Cardiac muscle cell (in vitro differentiated cells and primary cell): ENCODE measurements at regions not wholly inside any gene's neighbourhood (a gene's known extent, or its start where the extent isn't known, plus 50 kb on each side); places are given as distances from the start of the nearest gene placed in this dataset.

ENCODE experiments used
- DNase-seq, 2 donors: peaks; one replicate each; pipeline versions ENCODE4 v3.0.0 to v3.0.0-alpha.2; 2010 to 2017; ENCODE audit warnings: low read depth in 1 of 2, low spot score in 1 of 2
- H3K27ac ChIP-seq: fragments of 200-600 bp; sonication (generic); 2 replicates; pipeline ENCODE4 v1.5.1; 2016
- H3K27me3 ChIP-seq: fragments of 200-600 bp; sonication (generic); 2 replicates; pipeline ENCODE4 v1.6.0; 2016; ENCODE audit warnings: control low read depth
- H3K36me3 ChIP-seq: fragments of 200-600 bp; sonication (generic); 2 replicates; pipeline ENCODE4 v1.5.1; 2016; ENCODE audit warnings: control low read depth
- H3K4me1 ChIP-seq: fragments of 200-600 bp; sonication (generic); 2 replicates; pipeline ENCODE4 v1.8.1; 2017; ENCODE audit warnings: low read depth, mild to moderate bottlenecking, mixed run types
- H3K4me3 ChIP-seq: fragments of 200-600 bp; sonication (generic); 2 replicates; pipeline ENCODE4 v1.5.1; 2016; ENCODE audit warnings: mild to moderate bottlenecking
- H3K9me3 ChIP-seq: fragments of 200-600 bp; sonication (generic); 2 replicates; pipeline ENCODE4 v1.5.1; 2017; ENCODE audit warnings: low read depth, mild to moderate bottlenecking, control low read depth
- CTCF ChIP-seq: IDR thresholded peaks from 2 replicates; pipeline ENCODE4 v1.5.1; 2012; ENCODE audit warnings: low read depth, mild to moderate bottlenecking, low read length

GRCh38 chr2:16114836-16115235 is 174.5 kb downstream of the MYCN start:
- H3K27ac ChIP-seq = no peak overlapping the region
- H3K27me3 ChIP-seq = no peaks in the 10 kb centered on the region
- no peaks in the 10 kb centered on the region for H3K36me3 ChIP-seq
- peaks cover 7% of the 10 kb centered on the region for H3K4me1 ChIP-seq
- H3K9me3 ChIP-seq = no peaks in the 10 kb centered on the region
- H3K4me3 ChIP-seq = no peak overlapping the region
- no peak for TF ChIP-seq CTCF
- no peak for DNase-seq

GRCh38 chr2:16114070-16114469 is 173.7 kb downstream of the MYCN start:
- Histone ChIP-seq H3K36me3 (no peaks in the 10 kb centered on the region), H3K4me1 (peaks cover 7% of the 10 kb centered on the region), H3K27me3 (no peaks in the 10 kb centered on the region), H3K27ac (no peak overlapping the region), H3K9me3 (no peaks in the 10 kb centered on the region), H3K4me3 (no peak overlapping the region)
- DNase-seq = no peak
- no peak for TF ChIP-seq CTCF

DNA sequence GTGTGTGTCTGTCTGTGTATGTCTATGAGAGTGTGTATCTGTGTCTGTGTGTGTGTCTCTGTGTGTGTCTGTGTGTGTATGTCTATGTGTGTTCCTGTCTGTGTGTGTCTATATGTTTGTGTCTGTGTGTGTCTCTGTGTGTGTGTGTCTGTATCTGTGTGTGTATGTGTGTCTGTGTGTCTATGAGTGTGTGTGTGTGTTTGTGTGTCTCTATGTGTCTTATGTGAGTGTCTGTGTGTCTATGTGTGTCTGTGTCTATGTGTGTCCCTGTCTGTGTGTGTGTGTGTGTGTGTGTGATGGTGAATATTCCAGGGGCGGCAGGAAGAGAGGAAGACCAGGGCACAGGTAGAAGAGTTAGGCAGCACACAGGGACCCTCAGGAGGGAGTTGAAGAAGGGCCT is 173.2 kb downstream of the MYCN start:
- DNase-seq = no peak
- Histone ChIP-seq H3K4me1 (peaks cover 7% of the 10 kb centered on the region), H3K36me3 (no peaks in the 10 kb centered on the region), H3K9me3 (no peaks in the 10 kb centered on the region), H3K27ac (no peak overlapping the region), H3K4me3 (no peak overlapping the region), H3K27me3 (no peaks in the 10 kb centered on the region)
- TF ChIP-seq CTCF = no peak

DNA sequence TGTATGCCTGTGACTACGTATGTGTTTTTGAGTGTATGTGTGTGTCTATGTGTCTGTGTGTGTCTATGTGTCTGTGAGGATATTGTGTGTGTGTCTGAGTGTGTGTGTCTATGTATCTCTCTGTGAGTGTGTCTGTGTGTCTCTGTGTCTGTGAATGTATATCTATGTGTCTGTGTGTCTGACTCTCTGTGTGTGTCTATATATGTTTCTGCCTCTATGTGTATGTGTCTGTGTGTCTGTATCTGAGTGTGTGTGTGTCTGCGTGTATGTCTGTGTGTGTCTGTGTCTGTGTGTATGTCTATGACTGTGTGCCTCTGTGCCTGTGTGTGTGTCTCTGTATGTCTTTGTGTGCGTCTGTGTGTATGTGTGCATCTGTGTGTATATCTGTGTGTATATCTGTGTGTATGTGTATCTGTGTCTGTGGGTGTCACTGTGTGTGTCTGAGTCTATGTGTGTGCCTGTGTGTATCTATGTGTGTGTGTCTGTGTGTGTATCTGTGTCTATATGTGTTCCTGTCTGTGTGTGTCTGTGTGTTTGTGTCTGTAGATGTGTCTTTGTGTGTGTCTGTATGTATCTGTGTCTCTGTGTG is 172.7 kb downstream of the MYCN start:
- Histone ChIP-seq H3K27me3 (no peaks in the 10 kb centered on the region), H3K36me3 (no peaks in the 10 kb centered on the region), H3K4me3 (no peak overlapping the region), H3K27ac (no peak overlapping the region), H3K9me3 (no peaks in the 10 kb centered on the region), H3K4me1 (peaks cover 7% of the 10 kb centered on the region)
- DNase-seq = no peak
- TF ChIP-seq CTCF = no peak

- Histone ChIP-seq H3K36me3 (no peaks in the 10 kb centered on the region), H3K4me1 (peaks cover 7% of the 10 kb centered on the region), H3K4me3 (no peak overlapping the region), H3K9me3 (no peaks in the 10 kb centered on the region), H3K27ac (no peak overlapping the region), H3K27me3 (no peaks in the 10 kb centered on the region)
- no peak for TF ChIP-seq CTCF
- no peak for DNase-seq
These were observed 172.1 kb downstream of the MYCN start for GRCh38 chr2:16112251-16112971.
